Right lobe of liver (tissue), 6 donors: ENCODE measurements at regions not wholly inside any gene's neighbourhood (a gene's known extent, or its start where the extent isn't known, plus 50 kb on each side); places are given as distances from the start of the nearest gene placed in this dataset.
A peak's percentile ranks its signal among the peaks of the same experiment; 100 is the strongest.

Experiments
- ATAC-seq, 4 donors: fragments of 200-7000 bp; cut with Tn5 transposase; one replicate each; pipeline ENCODE4 v1.9.1; 2020; ENCODE audit warnings: mild to moderate bottlenecking in 4 of 4, moderate library complexity in 4 of 4
- DNase-seq, 3 donors: peaks; one replicate each; pipeline ENCODE4 v3.0.0-alpha.2; 2020
- H3K27ac ChIP-seq, 3 donors: fragments of 200-600 bp; one replicate each; pipeline ENCODE4 v1.8.0; 2022
- H3K27me3 ChIP-seq, 2 donors: fragments of 200-600 bp; one replicate each; pipeline ENCODE4 v1.8.0; 2022
- H3K36me3 ChIP-seq, 4 donors: fragments of 200-600 bp; sonication (generic) in 1 of 4; one replicate each; pipeline versions ENCODE4 v1.5.1 to v1.8.0; 2017 to 2022; ENCODE audit warnings: control low read depth in 1 of 4
- H3K4me1 ChIP-seq, 4 donors: fragments of 200-600 bp; sonication (generic) in 1 of 4; one replicate each; pipeline versions ENCODE4 v1.5.1 to v1.8.0; 2017 to 2022; ENCODE audit warnings: control low read depth in 1 of 4
- H3K4me3 ChIP-seq, 3 donors: fragments of 200-600 bp; one replicate each; pipeline ENCODE4 v1.8.0; 2022
- H3K9me3 ChIP-seq, 4 donors: fragments of 200-600 bp; sonication (generic) in 1 of 4; one replicate each; pipeline versions ENCODE4 v1.5.1 to v1.8.0; 2017 to 2022; ENCODE audit warnings: control low read depth in 1 of 4
- CTCF ChIP-seq, 4 donors: fragments of 200-600 bp in 3 of 4; fragments of 450-650 bp in 1 of 4; IDR thresholded peaks; one replicate each; pipeline versions ENCODE4 v1.5.1 to v1.8.0; 2016 to 2022; ENCODE audit warnings: antibody characterized with exemption in 4 of 4, mild to moderate bottlenecking in 2 of 4
- POLR2A ChIP-seq: fragments of 450-650 bp; IDR thresholded peaks from one replicate; pipeline ENCODE4 v1.6.1; 2017; ENCODE audit warnings: antibody characterized with exemption, mild to moderate bottlenecking
- WGBS: methylation state at CpG from one replicate; pipeline ENCODE4 v1.1.6; 2018; ENCODE audit warnings: low coverage, low lambda C conversion rate; ENCODE audit not compliant: insufficient coverage; ENCODE audit errors: missing lambda C conversion rate; 5-methylcytosine and 5-hydroxymethylcytosine counted together
- intact Hi-C, 2 donors: fragments of 100-400 bp; cut with DNase I; formaldehyde crosslinking; loops; one replicate each; pipeline versions ENCODE4 v1.11.2 to v1.14.1; 2022
- donor health status: DM: no; HTN: yes; CAD: no.
- donor health status: DM: no; HTN: no; CAD: no.
- donor health status: DM: no; HTN: no; CAD: no.
- donor health status: DM: no; HTN: yes; CAD: no.
- donor health status: DM: no; HTN: yes; CAD: no.

GRCh38 chr14:63781686-63782085 is 53.8 kb upstream of the SGPP1 start:
- no peak for ATAC-seq
- Histone ChIP-seq H3K27me3 (no peaks in the 10 kb centered on the region), H3K36me3 (no peaks in the 10 kb centered on the region), H3K4me1 (no peaks in the 10 kb centered on the region), H3K9me3 (no peaks in the 10 kb centered on the region), H3K27ac (no peak overlapping the region), H3K4me3 (no peak overlapping the region)
- intact Hi-C loops: no loop called here
- DNase-seq: no peak
- TF ChIP-seq POLR2A (no peak), CTCF (IDR thresholded peaks at IDR 0.05) (no peak)
- 75% methylated on average over 1 of the region's 3 CpGs for WGBS

- no peaks in the 10 kb centered on the region for H3K9me3 ChIP-seq
- H3K27ac ChIP-seq: no peak overlapping the region
- no peak for DNase-seq
- intact Hi-C loops: no loop called here
- no peak for ATAC-seq
- 93% methylated on average over 2 of the region's 9 CpGs for WGBS
- H3K4me1 ChIP-seq: no peaks in the 10 kb centered on the region
- no peak overlapping the region for H3K4me3 ChIP-seq
- no peaks in the 10 kb centered on the region for H3K36me3 ChIP-seq
- no peak for TF ChIP-seq CTCF (IDR thresholded peaks at IDR 0.05)
- no peak for TF ChIP-seq POLR2A
- no peaks in the 10 kb centered on the region for H3K27me3 ChIP-seq
These were observed 55.0 kb upstream of the SGPP1 start for GRCh38 chr14:63782683-63783389.

GRCh38 chr14:63788011-63788933 is 60.4 kb upstream of the SGPP1 start:
- DNase-seq (no peak), ATAC-seq (peak in 1 of 4 donors; percentile 30)
- no peak overlapping the region for H3K4me3 ChIP-seq
- H3K9me3 ChIP-seq: no peaks in the 10 kb centered on the region
- H3K4me1 ChIP-seq: no peaks in the 10 kb centered on the region
- intact Hi-C loops: no loop called here
- 76% methylated on average over 8 of the region's 26 CpGs for WGBS
- no peaks in the 10 kb centered on the region for H3K36me3 ChIP-seq
- no peaks in the 10 kb centered on the region for H3K27me3 ChIP-seq
- H3K27ac ChIP-seq: no peak overlapping the region
- TF ChIP-seq POLR2A (no peak), CTCF (IDR thresholded peaks at IDR 0.05) (no peak)

- no peaks in the 10 kb centered on the region for H3K9me3 ChIP-seq
- DNase-seq (no peak), ATAC-seq (no peak)
- intact Hi-C loops: no loop called here
- WGBS: 75% methylated on average over 4 of the region's 4 CpGs
- H3K27me3 ChIP-seq: no peaks in the 10 kb centered on the region
- no peak for TF ChIP-seq CTCF (IDR thresholded peaks at IDR 0.05)
- TF ChIP-seq POLR2A: no peak
- no peaks in the 10 kb centered on the region for H3K36me3 ChIP-seq
- H3K4me3 ChIP-seq: no peak overlapping the region
- no peaks in the 10 kb centered on the region for H3K4me1 ChIP-seq
- H3K27ac ChIP-seq: no peak overlapping the region
These were observed 59.4 kb upstream of the SYNE2 start for GRCh38 chr14:63793376-63793775.
